HG03469 (cell line): ENCODE measurements at regions not wholly inside any gene's neighbourhood (a gene's known extent, or its start where the extent isn't known, plus 50 kb on each side); places are given as distances from the start of the nearest gene placed in this dataset.

Source experiments
- ATAC-seq: cut with Tn5 transposase; IDR thresholded peaks from one replicate; pipeline ENCODE4 v1.9.1; 2021; ENCODE audit warnings: mild to moderate bottlenecking, moderate library complexity, moderate number of reproducible peaks; ENCODE audit not compliant: unreplicated experiment

GRCh38 chr6:9627916-9628315 lies 787.0 kb downstream of the TFAP2A start:
- ATAC-seq = no peak

GRCh38 chr6:9623985-9624384 lies 790.9 kb downstream of the TFAP2A start:
- no peak for ATAC-seq

- no peak for ATAC-seq
These were observed 791.5 kb downstream of the TFAP2A start for GRCh38 chr6:9623228-9623832.

- ATAC-seq = no peak
These were observed 793.6 kb downstream of the TFAP2A start for GRCh38 chr6:9621276-9621675.

- ATAC-seq = no peak
These were observed 794.2 kb downstream of the TFAP2A start for GRCh38 chr6:9620687-9621086.

GRCh38 chr6:9620263-9620662 lies 794.6 kb downstream of the TFAP2A start:
- ATAC-seq = no peak

GRCh38 chr6:9614778-9615177 lies 800.1 kb downstream of the TFAP2A start:
- ATAC-seq = no peak

GRCh38 chr6:9612489-9612888 lies 802.4 kb downstream of the TFAP2A start:
- ATAC-seq = no peak

GRCh38 chr6:9610620-9611415 lies 804.1 kb downstream of the TFAP2A start:
- ATAC-seq = no peak

- ATAC-seq = no peak
These were observed 808.3 kb downstream of the TFAP2A start for GRCh38 chr6:9606435-9607134.

- ATAC-seq = no peak
These were observed 820.1 kb downstream of the TFAP2A start for GRCh38 chr6:9594746-9595145.

- no peak for ATAC-seq
These were observed 821.3 kb downstream of the TFAP2A start for GRCh38 chr6:9593554-9593953.

- ATAC-seq = no peak
These were observed 831.0 kb downstream of the TFAP2A start for GRCh38 chr6:9583753-9584352.

- ATAC-seq = no peak
These were observed 833.7 kb downstream of the TFAP2A start for GRCh38 chr6:9581155-9581554.

- ATAC-seq = no peak
These were observed 838.4 kb downstream of the TFAP2A start for GRCh38 chr6:9576521-9576920.

- no peak for ATAC-seq
These were observed 848.8 kb downstream of the TFAP2A start for GRCh38 chr6:9566096-9566495.

GRCh38 chr6:9564021-9564420 lies 850.9 kb downstream of the TFAP2A start:
- no peak for ATAC-seq

GRCh38 chr6:9563568-9563967 lies 851.3 kb downstream of the TFAP2A start:
- no peak for ATAC-seq

GRCh38 chr6:9554806-9555205 lies 860.1 kb downstream of the TFAP2A start:
- ATAC-seq = no peak

GRCh38 chr6:9554323-9554722 lies 860.6 kb downstream of the TFAP2A start:
- ATAC-seq = no peak

GRCh38 chr6:9553002-9553401 lies 861.9 kb downstream of the TFAP2A start:
- no peak for ATAC-seq

GRCh38 chr6:9543649-9544048 lies 871.2 kb downstream of the TFAP2A start:
- ATAC-seq = no peak
